SU-DHL-6 (cell line): ENCODE measurements at regions not wholly inside any gene's neighbourhood (a gene's known extent, or its start where the extent isn't known, plus 50 kb on each side); places are given as distances from the start of the nearest gene placed in this dataset.

Experiments used
- CTCF ChIP-seq: fragments of 200-600 bp; sonication (generic); IDR thresholded peaks from one replicate; pipeline ENCODE4 v1.5.1; 2017; ENCODE audit warnings: antibody characterized with exemption, mild to moderate bottlenecking, low read length, moderate library complexity; ENCODE audit not compliant: insufficient read depth, poor library complexity, severe bottlenecking
- EZH2phosphoT487 ChIP-seq: fragments of 200-600 bp; sonication (generic), shearing (Covaris generic); conservative IDR thresholded peaks from 2 replicates; pipeline ENCODE4 v1.6.1; 2018; ENCODE audit warnings: mild to moderate bottlenecking, antibody characterized with exemption, low read length, moderate library complexity, mixed read lengths

GRCh38 chr19:31664997-31665396, 315.8 kb upstream of the TSHZ3 start:
- TF ChIP-seq CTCF, result no peak
- TF ChIP-seq EZH2phosphoT487, result no peak
